Psoas muscle (tissue), 7 donors: ENCODE measurements at regions not wholly inside any gene's neighbourhood (a gene's known extent, or its start where the extent isn't known, plus 50 kb on each side); places are given as distances from the start of the nearest gene placed in this dataset.
A peak's percentile ranks its signal among the peaks of the same experiment; 100 is the strongest.

ENCODE experiments used
- ATAC-seq, 4 donors: fragments of 200-7000 bp; cut with Tn5 transposase; one replicate each; pipeline ENCODE4 v1.9.1; 2020; ENCODE audit warnings: moderate library complexity in 3 of 4, mild to moderate bottlenecking in 2 of 4
- DNase-seq, 2 donors: peaks; one replicate each; pipeline ENCODE4 v3.0.0-alpha.2; 2020
- H3K27ac ChIP-seq: fragments of 200-600 bp; one replicate; pipeline ENCODE4 v1.8.0; 2022
- H3K27me3 ChIP-seq, 3 donors: fragments of 200-600 bp in 1 of 3; one replicate each; pipeline versions ENCODE4 v1.6.1 to v1.8.0; 2013 to 2022; ENCODE audit warnings: low read length in 2 of 3, mild to moderate bottlenecking in 2 of 3, moderate library complexity in 1 of 3; ENCODE audit not compliant: insufficient read depth in 3 of 3
- H3K36me3 ChIP-seq, 2 donors: fragments of 200-600 bp in 1 of 2; one replicate each; pipeline versions ENCODE4 v1.6.1 to v1.8.0; 2013 to 2022; ENCODE audit warnings: low read depth in 1 of 2, mild to moderate bottlenecking in 1 of 2, moderate library complexity in 1 of 2; ENCODE audit not compliant: insufficient read depth in 1 of 2
- H3K4me1 ChIP-seq: fragments of 200-600 bp; one replicate; pipeline ENCODE4 v1.8.0; 2022
- H3K4me3 ChIP-seq: fragments of 200-600 bp; one replicate; pipeline ENCODE4 v1.8.0; 2022; ENCODE audit warnings: mild to moderate bottlenecking
- H3K9me3 ChIP-seq: fragments of 200-600 bp; one replicate; pipeline ENCODE4 v1.8.0; 2022
- WGBS, 3 donors: extraction: QIAGEN DNeasy Blood & Tissue Kit; methylation state at CpG; one replicate each; pipeline versions ENCODE4 v1.1.6 to v1.1.7; 2013; 5-methylcytosine and 5-hydroxymethylcytosine counted together
- intact Hi-C, 2 donors: fragments of 100-400 bp; cut with DNase I; formaldehyde crosslinking; loops; one replicate each; pipeline versions ENCODE4 v1.11.0 to v1.14.2; 2022
- TF ChIP-seq, protein P1 (sequence below): fragments of 200-600 bp; IDR thresholded peaks from one replicate; pipeline ENCODE4 v1.8.0; 2022; ENCODE audit warnings: antibody characterized with exemption
- donor health status: healthy with polysubstance abuse.
- donor health status: DM: no; HTN: no; CAD: no; lungs with moderate emphysema.
- donor health status: Bipolar disorder and iron deficiency.
- donor health status: healthy.
- donor health status: DM: yes; HTN: yes; CAD: no.
- donor health status: DM: no; HTN: no; CAD: no.
- donor health status: DM: yes; HTN: yes; CAD: no.

DNA sequence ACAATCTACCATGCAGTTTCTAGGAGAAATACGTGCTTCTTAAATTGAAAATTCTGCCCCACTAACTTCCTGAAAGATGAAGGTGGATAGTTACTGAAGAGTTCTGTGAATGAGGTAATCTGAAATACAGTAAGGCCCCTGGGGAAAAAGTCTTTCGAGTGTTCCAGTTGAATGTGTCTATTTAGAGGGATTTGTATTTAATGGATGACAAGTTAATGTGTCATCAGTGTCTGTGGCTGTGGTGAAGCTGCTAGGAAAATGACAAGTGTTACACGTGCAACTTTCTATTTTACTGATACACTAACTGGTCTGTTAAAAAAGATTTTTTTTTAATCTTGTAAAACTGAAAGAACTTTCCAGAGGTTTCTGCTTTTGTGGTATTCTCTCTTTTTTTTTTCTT lies 384.6 kb downstream of the STK39 start:
- H3K27me3 ChIP-seq: no peaks in the 10 kb centered on the region
- ATAC-seq (peak; percentile 49 to 62 (median 58)), DNase-seq (no peak)
- H3K36me3 ChIP-seq: no peaks in the 10 kb centered on the region
- no peaks in the 10 kb centered on the region for H3K9me3 ChIP-seq
- no peak overlapping the region for H3K4me3 ChIP-seq
- intact Hi-C loops: no loop called here
- TF ChIP-seq, protein P1, sequence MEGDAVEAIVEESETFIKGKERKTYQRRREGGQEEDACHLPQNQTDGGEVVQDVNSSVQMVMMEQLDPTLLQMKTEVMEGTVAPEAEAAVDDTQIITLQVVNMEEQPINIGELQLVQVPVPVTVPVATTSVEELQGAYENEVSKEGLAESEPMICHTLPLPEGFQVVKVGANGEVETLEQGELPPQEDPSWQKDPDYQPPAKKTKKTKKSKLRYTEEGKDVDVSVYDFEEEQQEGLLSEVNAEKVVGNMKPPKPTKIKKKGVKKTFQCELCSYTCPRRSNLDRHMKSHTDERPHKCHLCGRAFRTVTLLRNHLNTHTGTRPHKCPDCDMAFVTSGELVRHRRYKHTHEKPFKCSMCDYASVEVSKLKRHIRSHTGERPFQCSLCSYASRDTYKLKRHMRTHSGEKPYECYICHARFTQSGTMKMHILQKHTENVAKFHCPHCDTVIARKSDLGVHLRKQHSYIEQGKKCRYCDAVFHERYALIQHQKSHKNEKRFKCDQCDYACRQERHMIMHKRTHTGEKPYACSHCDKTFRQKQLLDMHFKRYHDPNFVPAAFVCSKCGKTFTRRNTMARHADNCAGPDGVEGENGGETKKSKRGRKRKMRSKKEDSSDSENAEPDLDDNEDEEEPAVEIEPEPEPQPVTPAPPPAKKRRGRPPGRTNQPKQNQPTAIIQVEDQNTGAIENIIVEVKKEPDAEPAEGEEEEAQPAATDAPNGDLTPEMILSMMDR: no peak
- WGBS, 3 donors: 46 to 51% (median 50%) methylated on average over 3 of the region's 3 CpGs
- H3K4me1 ChIP-seq: no peaks in the 10 kb centered on the region
- no peak overlapping the region for H3K27ac ChIP-seq

DNA sequence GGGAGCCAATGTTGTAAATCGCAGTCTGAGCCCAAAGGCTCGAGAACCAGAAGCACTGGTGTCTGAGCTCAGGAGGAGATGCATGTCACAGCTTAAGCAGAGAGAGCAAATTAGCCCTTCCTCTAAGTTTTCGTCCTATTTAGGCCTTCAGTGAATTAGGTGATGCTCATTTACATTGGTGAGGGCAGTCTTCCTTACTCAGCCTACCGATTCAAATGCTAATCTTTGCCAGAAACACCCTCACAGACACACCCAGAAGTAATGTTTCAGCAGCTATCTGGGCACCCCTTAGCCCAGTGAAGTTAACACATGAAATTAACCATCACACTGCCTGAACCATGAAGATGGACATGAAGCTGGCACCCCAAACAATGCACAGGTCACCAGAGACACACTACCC lies 385.1 kb downstream of the STK39 start:
- Histone ChIP-seq H3K4me3 (no peak overlapping the region), H3K9me3 (no peaks in the 10 kb centered on the region), H3K27me3 (no peaks in the 10 kb centered on the region), H3K4me1 (no peaks in the 10 kb centered on the region), H3K27ac (no peak overlapping the region), H3K36me3 (no peaks in the 10 kb centered on the region)
- 85 to 93% (median 87%) methylated on average over 4 of the region's 4 CpGs for WGBS, 3 donors
- intact Hi-C loops: no loop called here
- ATAC-seq (no peak), DNase-seq (no peak)
- TF ChIP-seq, protein P1: no peak

GRCh38 chr2:167861574-167862193 lies 385.7 kb downstream of the STK39 start:
- H3K27me3 ChIP-seq: no peaks in the 10 kb centered on the region
- H3K9me3 ChIP-seq: no peaks in the 10 kb centered on the region
- WGBS, 3 donors: 56 to 78% (median 66%) methylated on average over 2 of the region's 2 CpGs
- H3K27ac ChIP-seq: no peak overlapping the region
- ATAC-seq (no peak), DNase-seq (no peak)
- no peaks in the 10 kb centered on the region for H3K36me3 ChIP-seq
- intact Hi-C loops: no loop called here
- H3K4me3 ChIP-seq: no peak overlapping the region
- no peaks in the 10 kb centered on the region for H3K4me1 ChIP-seq
- TF ChIP-seq, protein P1: no peak

DNA sequence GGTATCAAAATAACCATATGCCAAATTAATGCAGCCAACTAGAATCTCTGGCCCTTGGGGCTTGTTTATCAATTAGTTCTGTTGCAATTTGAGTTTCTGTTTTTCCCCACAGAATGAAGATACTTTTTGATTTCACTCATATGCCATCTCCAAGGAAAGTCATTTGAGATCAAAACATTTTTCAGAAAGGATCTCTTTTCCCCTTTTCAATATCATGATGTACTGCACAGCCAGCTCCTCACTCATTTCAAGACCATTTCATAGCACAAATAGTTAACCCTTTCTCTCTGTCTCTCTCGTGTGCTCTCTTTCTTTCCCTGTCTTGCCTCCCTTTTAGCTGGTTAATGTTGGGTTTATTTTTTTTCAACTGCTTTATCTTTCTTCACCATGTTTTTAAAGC lies 387.3 kb downstream of the STK39 start:
- no peak for DNase-seq

More for the DNA sequence above, 387.3 kb downstream of the STK39 start:
- no peaks in the 10 kb centered on the region for H3K9me3 ChIP-seq
- intact Hi-C loops: no loop called here
- H3K27me3 ChIP-seq: no peaks in the 10 kb centered on the region
- no peak overlapping the region for H3K4me3 ChIP-seq
- TF ChIP-seq, protein P1: no peak
- no peak overlapping the region for H3K27ac ChIP-seq
- H3K36me3 ChIP-seq: no peaks in the 10 kb centered on the region
- no peaks in the 10 kb centered on the region for H3K4me1 ChIP-seq
- 54 to 69% (median 59%) methylated on average over 1 of the region's 1 CpG for WGBS, 3 donors
- ATAC-seq: no peak
